H1 (cell line): ENCODE measurements at regions not wholly inside any gene's neighbourhood (a gene's known extent, or its start where the extent isn't known, plus 50 kb on each side); places are given as distances from the start of the nearest gene placed in this dataset.

Source experiments
- BCL11A ChIP-seq, 2 experiments: IDR thresholded peaks; one replicate each; pipeline ENCODE4 v1.6.1; 2011; ENCODE audit warnings: low read depth in 2 of 2, low read length in 2 of 2, mild to moderate bottlenecking in 2 of 2
- NANOG ChIP-seq: IDR thresholded peaks from 2 replicates; pipeline ENCODE4 v1.6.1; 2011; ENCODE audit warnings: low read length, low read depth, mild to moderate bottlenecking, inconsistent platforms; ENCODE audit not compliant: insufficient read depth, poor library complexity, severe bottlenecking
- NRF1 ChIP-seq: IDR thresholded peaks from 2 replicates; pipeline ENCODE4 v1.6.1; 2011; ENCODE audit warnings: mild to moderate bottlenecking, low read depth, low read length, improper control_type of control experiment
- USF2 ChIP-seq: IDR thresholded peaks from 2 replicates; pipeline ENCODE4 v1.6.1; 2011; ENCODE audit warnings: low read length, improper control_type of control experiment
- TF ChIP-seq, protein P1 (sequence below), 3 experiments: IDR thresholded peaks; 1 replicate in 2 of 3; 2 replicates in 1 of 3; pipeline versions ENCODE4 v1.5.1 to v1.6.1; 2011; ENCODE audit warnings: low read length in 3 of 3, mild to moderate bottlenecking in 3 of 3, inconsistent platforms in 2 of 3, low read depth in 1 of 3, moderate library complexity in 1 of 3; ENCODE audit not compliant: insufficient read depth in 1 of 3; ENCODE audit errors: control extremely low read depth in 1 of 3

DNA sequence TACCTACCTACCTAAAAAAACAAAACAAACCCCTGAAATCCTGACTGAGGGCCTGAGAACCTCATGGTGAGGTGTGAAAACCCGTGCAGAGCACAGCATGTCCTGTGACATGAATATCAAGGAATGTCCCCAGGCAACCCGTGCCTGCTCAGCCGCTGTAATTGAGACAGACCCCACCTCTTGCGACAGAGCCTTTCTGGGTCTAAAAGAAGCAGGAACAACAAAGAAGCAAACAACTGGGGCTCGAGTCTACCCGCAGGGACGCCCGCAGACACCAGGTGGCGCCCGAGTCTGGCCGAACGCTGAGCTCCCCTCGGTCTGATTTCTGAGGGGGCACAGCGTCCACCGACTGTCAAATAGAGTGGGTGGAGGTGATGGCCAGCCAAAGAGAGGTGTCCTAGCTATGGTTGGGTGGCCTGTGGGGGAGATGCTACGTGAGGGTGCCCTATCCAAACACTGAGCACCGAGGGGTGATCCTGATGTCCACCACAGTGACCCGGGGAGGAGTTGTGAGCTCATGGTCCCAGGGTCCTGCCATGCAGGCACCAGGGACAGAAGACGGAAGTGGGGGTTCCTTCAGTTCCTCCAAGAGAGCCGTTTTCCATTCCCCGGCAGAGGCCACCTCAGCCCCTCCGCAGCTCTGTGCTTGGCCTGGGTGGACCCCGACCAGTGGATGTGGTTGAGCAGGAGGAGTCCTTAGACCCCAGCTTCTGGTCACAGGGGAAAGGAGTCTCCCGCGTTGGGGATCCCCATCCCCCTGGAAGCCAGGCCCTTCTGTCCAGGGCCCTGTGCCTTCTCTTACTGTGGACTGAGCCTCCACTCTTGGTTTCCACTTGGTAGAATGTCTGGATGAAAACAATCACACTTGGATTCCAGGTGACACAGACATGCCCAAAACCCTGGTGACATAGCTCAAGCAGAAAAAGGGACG is 268.2 kb downstream of the CDC5L start:
- TF ChIP-seq USF2 = no peak
- TF ChIP-seq, protein P1, sequence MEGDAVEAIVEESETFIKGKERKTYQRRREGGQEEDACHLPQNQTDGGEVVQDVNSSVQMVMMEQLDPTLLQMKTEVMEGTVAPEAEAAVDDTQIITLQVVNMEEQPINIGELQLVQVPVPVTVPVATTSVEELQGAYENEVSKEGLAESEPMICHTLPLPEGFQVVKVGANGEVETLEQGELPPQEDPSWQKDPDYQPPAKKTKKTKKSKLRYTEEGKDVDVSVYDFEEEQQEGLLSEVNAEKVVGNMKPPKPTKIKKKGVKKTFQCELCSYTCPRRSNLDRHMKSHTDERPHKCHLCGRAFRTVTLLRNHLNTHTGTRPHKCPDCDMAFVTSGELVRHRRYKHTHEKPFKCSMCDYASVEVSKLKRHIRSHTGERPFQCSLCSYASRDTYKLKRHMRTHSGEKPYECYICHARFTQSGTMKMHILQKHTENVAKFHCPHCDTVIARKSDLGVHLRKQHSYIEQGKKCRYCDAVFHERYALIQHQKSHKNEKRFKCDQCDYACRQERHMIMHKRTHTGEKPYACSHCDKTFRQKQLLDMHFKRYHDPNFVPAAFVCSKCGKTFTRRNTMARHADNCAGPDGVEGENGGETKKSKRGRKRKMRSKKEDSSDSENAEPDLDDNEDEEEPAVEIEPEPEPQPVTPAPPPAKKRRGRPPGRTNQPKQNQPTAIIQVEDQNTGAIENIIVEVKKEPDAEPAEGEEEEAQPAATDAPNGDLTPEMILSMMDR (IDR thresholded peaks at IDR 0.05; ENCODE audit: control extremely low read depth in 1 of 3, insufficient read depth in 1 of 3, low read depth in 1 of 3, low read length in 3 of 3) = peak; percentile 88 to 94 (median 91)
- TF ChIP-seq NRF1 = no peak
- no peak for TF ChIP-seq BCL11A (IDR thresholded peaks at IDR 0.05; ENCODE audit: low read depth in 2 of 2, low read length in 2 of 2)
- no peak for TF ChIP-seq NANOG
